Ovary (tissue), 3 donors: ENCODE measurements at regions not wholly inside any gene's neighbourhood (a gene's known extent, or its start where the extent isn't known, plus 50 kb on each side); places are given as distances from the start of the nearest gene placed in this dataset.

Experiments used
- CTCF ChIP-seq, 3 donors: fragments of 450-650 bp in 2 of 3; fragments of 200-600 bp in 1 of 3; IDR thresholded peaks; one replicate each; pipeline versions ENCODE4 v1.5.1 to v1.8.0; 2016 to 2022; ENCODE audit warnings: antibody characterized with exemption in 3 of 3, mild to moderate bottlenecking in 1 of 3
- EP300 ChIP-seq: sonication (generic); formaldehyde crosslinking; IDR thresholded peaks from one replicate; pipeline ENCODE4 v1.6.1; 2017; ENCODE audit warnings: antibody characterized with exemption
- POLR2A ChIP-seq: fragments of 450-650 bp; IDR thresholded peaks from one replicate; pipeline ENCODE4 v1.6.1; 2017; ENCODE audit warnings: antibody characterized with exemption, mild to moderate bottlenecking, moderate library complexity
- donor health status: DM: no; HTN: no; CAD: no.

- no peak for TF ChIP-seq CTCF (IDR thresholded peaks at IDR 0.05)
- no peak for TF ChIP-seq POLR2A
- no peak for TF ChIP-seq EP300
Measured at GRCh38 chr18:78624646-78625279, 354.9 kb upstream of the SALL3 start.
